ENCODE measurements at regions not wholly inside any gene's neighbourhood (a gene's known extent, or its start where the extent isn't known, plus 50 kb on each side); places are given as distances from the start of the nearest gene placed in this dataset.
A peak's percentile ranks its signal among the peaks of the same experiment; 100 is the strongest.

- no peak overlapping the region for H3K4me3 ChIP-seq (ENCODE audit: low read depth, low read length)
- TF ChIP-seq CTCF (conservative IDR thresholded peaks at IDR 0.05; ENCODE audit: low read depth, low read length), result peak; percentile 88
- peak; percentile 81 for DNase-seq (ENCODE audit: low read depth)
Measured at GRCh38 chr1:68321084-68321685, 88.9 kb upstream of the WLS start.

GRCh38 chr1:68320349-68320748 lies 88.0 kb upstream of the WLS start:
- H3K4me3 ChIP-seq (ENCODE audit: low read depth, low read length), result no peak overlapping the region
- no peak for TF ChIP-seq CTCF (conservative IDR thresholded peaks at IDR 0.05; ENCODE audit: low read depth, low read length)
- DNase-seq (ENCODE audit: low read depth), result no peak

- DNase-seq (ENCODE audit: low read depth), result no peak
- TF ChIP-seq CTCF (conservative IDR thresholded peaks at IDR 0.05; ENCODE audit: low read depth, low read length), result no peak
- H3K4me3 ChIP-seq (ENCODE audit: low read depth, low read length), result no peak overlapping the region
Measured at GRCh38 chr1:68319907-68320306, 87.6 kb upstream of the WLS start.

- no peak overlapping the region for H3K4me3 ChIP-seq (ENCODE audit: low read depth, low read length)
- no peak for TF ChIP-seq CTCF (conservative IDR thresholded peaks at IDR 0.05; ENCODE audit: low read depth, low read length)
- DNase-seq (ENCODE audit: low read depth), result no peak
Measured at GRCh38 chr1:68317543-68317942, 85.2 kb upstream of the WLS start.

- no peak overlapping the region for H3K4me3 ChIP-seq (ENCODE audit: low read depth, low read length)
- TF ChIP-seq CTCF (conservative IDR thresholded peaks at IDR 0.05; ENCODE audit: low read depth, low read length), result no peak
- no peak for DNase-seq (ENCODE audit: low read depth)
Measured at GRCh38 chr1:68314151-68314780, 81.9 kb upstream of the WLS start.

GRCh38 chr1:68313735-68314134 lies 81.4 kb upstream of the WLS start:
- DNase-seq (ENCODE audit: low read depth), result no peak
- H3K4me3 ChIP-seq (ENCODE audit: low read depth, low read length), result no peak overlapping the region
- no peak for TF ChIP-seq CTCF (conservative IDR thresholded peaks at IDR 0.05; ENCODE audit: low read depth, low read length)

- no peak overlapping the region for H3K4me3 ChIP-seq (ENCODE audit: low read depth, low read length)
- no peak for DNase-seq (ENCODE audit: low read depth)
- no peak for TF ChIP-seq CTCF (conservative IDR thresholded peaks at IDR 0.05; ENCODE audit: low read depth, low read length)
Measured at GRCh38 chr1:68308034-68308433, 75.7 kb upstream of the WLS start.

All from choroid plexus epithelial cell (primary cell).